HCT116 (cell line): ENCODE measurements at regions not wholly inside any gene's neighbourhood (a gene's known extent, or its start where the extent isn't known, plus 50 kb on each side); places are given as distances from the start of the nearest gene placed in this dataset.

Experiments
- ATAC-seq: fragments of 200-7000 bp; cut with Tn5 transposase; 2 replicates; pipeline ENCODE4 v1.9.1; 2020; ENCODE audit warnings: mild to moderate bottlenecking, moderate library complexity
- BruUV-seq: library from RNA; stranded (reverse); fragments of 400-500 nt; replicated peaks from 2 replicates; lab custom pipeline; 2021; lab: Mats Ljungman, UMichigan
- CTCF ChIA-PET: fragments of 300-600 bp; sonication (Branson Sonifier 250); formaldehyde crosslinking; loops from one replicate; lab custom pipeline; 2021; ENCODE audit warnings: antibody characterized with exemption; lab: Charles Lee
- POLR2A ChIA-PET: fragments of 300-600, 350-600 bp; sonication (Branson Sonifier 250); formaldehyde crosslinking; loops from one replicate; lab custom pipeline; 2021; ENCODE audit warnings: antibody characterized with exemption; lab: Charles Lee
- RAD21 ChIA-PET, 2 experiments: fragments of 300-600 bp; sonication (Branson Sonifier 250); formaldehyde crosslinking; loops; one replicate each; lab custom pipeline; 2023; ENCODE audit warnings: low total read pairs in 2 of 2; ENCODE audit not compliant: uncharacterized antibody in 2 of 2, unreplicated experiment in 2 of 2, low non-redundant PET in 1 of 2; lab: Charles Lee
- DNase-seq: peaks from one replicate; pipeline ENCODE4 v3.0.0-alpha.2; 2010; ENCODE audit warnings: low read depth, low spot score
- H2AFZ ChIP-seq: fragments of 200-600 bp; shearing (Covaris generic), sonication (generic); 2 replicates; pipeline ENCODE4 v1.6.1; 2017; ENCODE audit warnings: low read depth, mixed run types, mixed read lengths, antibody characterized with exemption, low read length; ENCODE audit not compliant: poor library complexity, severe bottlenecking
- H3K27ac ChIP-seq: 2 replicates; pipeline ENCODE4 v1.5.1; 2012; ENCODE audit warnings: low read depth, low read length
- H3K27me3 ChIP-seq: fragments of 200-600 bp; sonication (generic); 2 replicates; pipeline ENCODE4 v1.6.1; 2016; ENCODE audit warnings: mixed run types, low read length, mixed read lengths; ENCODE audit not compliant: insufficient read depth
- H3K36me3 ChIP-seq, 2 experiments: fragments of 200-500 bp in 1 of 2; fragments of 200-600 bp in 1 of 2; sonication (Bioruptor generic) in 1 of 2; sonication (generic) in 1 of 2; 2 replicates each; pipeline versions ENCODE4 v1.5.1 to v1.6.1; 2014 to 2016; ENCODE audit warnings: low read length in 2 of 2, inconsistent platforms in 1 of 2, mixed read lengths in 1 of 2, mixed run types in 1 of 2; ENCODE audit not compliant: insufficient read depth in 2 of 2, control insufficient read depth in 1 of 2
- H3K4me1 ChIP-seq, 2 experiments: fragments of 200-600 bp in 1 of 2; sonication (generic) in 1 of 2; 2 replicates each; pipeline versions ENCODE4 v1.5.1 to v1.6.1; 2012 to 2017; ENCODE audit warnings: low read length in 2 of 2, inconsistent platforms in 1 of 2, mild to moderate bottlenecking in 1 of 2, mixed read lengths in 1 of 2, mixed run types in 1 of 2, moderate library complexity in 1 of 2; ENCODE audit not compliant: insufficient read depth in 2 of 2, control insufficient read depth in 1 of 2
- H3K4me2 ChIP-seq: fragments of 200-600 bp; sonication (generic); 2 replicates; pipeline ENCODE4 v1.6.1; 2017; ENCODE audit warnings: mixed run types, low read length, mixed read lengths
- H3K4me3 ChIP-seq, 2 experiments: fragments of 200-600 bp in 1 of 2; sonication (generic) in 1 of 2; replicated peaks in 1 of 2; 2 replicates each; pipeline ENCODE4 v1.5.1; 2011 to 2016; ENCODE audit warnings: low read length in 2 of 2, control low read depth in 1 of 2, low read depth in 1 of 2, mild to moderate bottlenecking in 1 of 2, mixed read lengths in 1 of 2, mixed run types in 1 of 2
- H3K79me2 ChIP-seq: fragments of 200-600 bp; sonication (generic); 2 replicates; pipeline ENCODE4 v1.6.1; 2017; ENCODE audit warnings: mild to moderate bottlenecking, mixed run types, low read length, moderate library complexity, mixed read lengths; ENCODE audit not compliant: insufficient read depth
- H3K9ac ChIP-seq: fragments of 200-600 bp; sonication (generic); 2 replicates; pipeline ENCODE4 v1.6.1; 2016; ENCODE audit warnings: low read length, mixed read lengths
- H3K9me2 ChIP-seq: fragments of 200-600 bp; sonication (generic), shearing (Covaris generic); 2 replicates; pipeline ENCODE4 v1.6.1; 2017; ENCODE audit warnings: mixed run types, mild to moderate bottlenecking, moderate library complexity; ENCODE audit not compliant: insufficient read depth
- H3K9me3 ChIP-seq, 2 experiments: fragments of 200-500 bp in 1 of 2; fragments of 200-600 bp in 1 of 2; sonication (Bioruptor generic) in 1 of 2; sonication (generic) in 1 of 2; 2 replicates each; pipeline ENCODE4 v1.6.1; 2014 to 2017; ENCODE audit warnings: low read length in 2 of 2, mixed read lengths in 2 of 2, inconsistent platforms in 1 of 2, low read depth in 1 of 2, mild to moderate bottlenecking in 1 of 2, mixed run types in 1 of 2, moderate library complexity in 1 of 2; ENCODE audit not compliant: control insufficient read depth in 1 of 2, insufficient read depth in 1 of 2
- H4K20me1 ChIP-seq: fragments of 200-600 bp; sonication (generic), shearing (Covaris generic); 2 replicates; pipeline ENCODE4 v1.6.1; 2017; ENCODE audit warnings: mixed run types, mild to moderate bottlenecking, moderate library complexity; ENCODE audit not compliant: insufficient read depth
- CEBPB ChIP-seq: IDR thresholded peaks from 2 replicates; pipeline ENCODE4 v1.6.1; 2012; ENCODE audit warnings: low read depth
- EGR1 ChIP-seq: IDR thresholded peaks from 2 replicates; pipeline ENCODE4 v1.6.1; 2012; ENCODE audit warnings: low read depth
- ELF1 ChIP-seq: IDR thresholded peaks from 2 replicates; pipeline ENCODE4 v1.6.1; 2012; ENCODE audit warnings: low read depth, borderline replicate concordance
- EZH2phosphoT487 ChIP-seq: fragments of 200-600 bp; IDR thresholded peaks from 2 replicates; pipeline ENCODE4 v1.6.1; 2018; ENCODE audit warnings: antibody characterized with exemption, borderline replicate concordance
- FOSL1 ChIP-seq: IDR thresholded peaks from 2 replicates; pipeline ENCODE4 v1.6.1; 2012; ENCODE audit warnings: low read depth
- JUND ChIP-seq: IDR thresholded peaks from 2 replicates; pipeline ENCODE4 v1.6.1; 2012
- POLR2A ChIP-seq: IDR thresholded peaks from 2 replicates; pipeline ENCODE4 v1.7.0; 2011; ENCODE audit warnings: borderline replicate concordance; ENCODE audit not compliant: insufficient read depth, insufficient read length; ENCODE audit errors: extremely low read depth
- RAD21 ChIP-seq: IDR thresholded peaks from 2 replicates; pipeline ENCODE4 v1.6.1; 2012; ENCODE audit warnings: low read depth, mild to moderate bottlenecking
- YY1 ChIP-seq: IDR thresholded peaks from 2 replicates; pipeline ENCODE4 v1.6.1; 2011; ENCODE audit warnings: low read length, low read depth, moderate library complexity, mild to moderate bottlenecking; ENCODE audit not compliant: insufficient replicate concordance; ENCODE audit errors: extremely low read depth
- ZFX ChIP-seq: fragments of 450-650 bp; IDR thresholded peaks from 2 replicates; pipeline ENCODE4 v1.6.1; 2017
- intact Hi-C: fragments of 100-400 bp; cut with micrococcal nuclease; formaldehyde crosslinking; loops from 2 replicates; pipeline ENCODE4 v1.10.0; 2022
- TF ChIP-seq, protein P1 (sequence below): IDR thresholded peaks from 2 replicates; pipeline ENCODE4 v1.6.1; 2012; ENCODE audit warnings: low read depth
- TF ChIP-seq, protein P2 (sequence below): IDR thresholded peaks from 2 replicates; pipeline ENCODE4 v1.6.1; 2011; ENCODE audit warnings: mild to moderate bottlenecking, low read length, moderate library complexity; ENCODE audit not compliant: insufficient replicate concordance; ENCODE audit errors: extremely low read depth
- TF ChIP-seq, protein P3 (sequence below), 3 experiments: fragments of 200-600 bp in 1 of 3; sonication (generic) in 1 of 3; IDR thresholded peaks in 2 of 3; conservative IDR thresholded peaks in 1 of 3; 2 replicates each; pipeline ENCODE4 v1.5.1; 2012 to 2017; ENCODE audit warnings: low read depth in 2 of 3, low read length in 2 of 3, antibody characterized with exemption in 1 of 3, borderline replicate concordance in 1 of 3, control low read depth in 1 of 3, mild to moderate bottlenecking in 1 of 3, mixed read lengths in 1 of 3, mixed run types in 1 of 3, moderate library complexity in 1 of 3; ENCODE audit not compliant: insufficient read depth in 1 of 3
- TF ChIP-seq, protein P4 (sequence below): IDR thresholded peaks from 2 replicates; pipeline ENCODE4 v1.6.1; 2012

DNA sequence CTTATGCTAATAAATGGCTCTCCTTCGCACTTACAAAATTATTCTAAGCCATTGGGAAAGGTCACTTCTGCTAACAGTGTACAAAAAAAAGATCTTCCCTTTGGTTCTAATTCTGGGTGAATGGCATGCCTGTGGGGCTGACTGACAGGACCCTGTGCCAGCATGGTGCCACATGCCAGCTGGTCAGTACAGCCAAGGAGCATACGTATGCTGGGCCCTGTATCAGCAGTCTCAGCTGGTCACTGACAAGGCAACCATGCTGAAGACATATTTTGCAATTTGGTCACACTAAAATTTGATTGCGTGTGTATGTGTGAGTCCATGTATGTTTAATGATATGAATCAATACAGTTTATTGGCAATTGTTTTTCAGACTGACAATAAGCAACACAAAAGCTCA is 246.1 kb downstream of the TBL1XR1 start (continued):
- TF ChIP-seq, protein P1, sequence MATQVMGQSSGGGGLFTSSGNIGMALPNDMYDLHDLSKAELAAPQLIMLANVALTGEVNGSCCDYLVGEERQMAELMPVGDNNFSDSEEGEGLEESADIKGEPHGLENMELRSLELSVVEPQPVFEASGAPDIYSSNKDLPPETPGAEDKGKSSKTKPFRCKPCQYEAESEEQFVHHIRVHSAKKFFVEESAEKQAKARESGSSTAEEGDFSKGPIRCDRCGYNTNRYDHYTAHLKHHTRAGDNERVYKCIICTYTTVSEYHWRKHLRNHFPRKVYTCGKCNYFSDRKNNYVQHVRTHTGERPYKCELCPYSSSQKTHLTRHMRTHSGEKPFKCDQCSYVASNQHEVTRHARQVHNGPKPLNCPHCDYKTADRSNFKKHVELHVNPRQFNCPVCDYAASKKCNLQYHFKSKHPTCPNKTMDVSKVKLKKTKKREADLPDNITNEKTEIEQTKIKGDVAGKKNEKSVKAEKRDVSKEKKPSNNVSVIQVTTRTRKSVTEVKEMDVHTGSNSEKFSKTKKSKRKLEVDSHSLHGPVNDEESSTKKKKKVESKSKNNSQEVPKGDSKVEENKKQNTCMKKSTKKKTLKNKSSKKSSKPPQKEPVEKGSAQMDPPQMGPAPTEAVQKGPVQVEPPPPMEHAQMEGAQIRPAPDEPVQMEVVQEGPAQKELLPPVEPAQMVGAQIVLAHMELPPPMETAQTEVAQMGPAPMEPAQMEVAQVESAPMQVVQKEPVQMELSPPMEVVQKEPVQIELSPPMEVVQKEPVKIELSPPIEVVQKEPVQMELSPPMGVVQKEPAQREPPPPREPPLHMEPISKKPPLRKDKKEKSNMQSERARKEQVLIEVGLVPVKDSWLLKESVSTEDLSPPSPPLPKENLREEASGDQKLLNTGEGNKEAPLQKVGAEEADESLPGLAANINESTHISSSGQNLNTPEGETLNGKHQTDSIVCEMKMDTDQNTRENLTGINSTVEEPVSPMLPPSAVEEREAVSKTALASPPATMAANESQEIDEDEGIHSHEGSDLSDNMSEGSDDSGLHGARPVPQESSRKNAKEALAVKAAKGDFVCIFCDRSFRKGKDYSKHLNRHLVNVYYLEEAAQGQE, result no peak
- TF ChIP-seq, protein P2, sequence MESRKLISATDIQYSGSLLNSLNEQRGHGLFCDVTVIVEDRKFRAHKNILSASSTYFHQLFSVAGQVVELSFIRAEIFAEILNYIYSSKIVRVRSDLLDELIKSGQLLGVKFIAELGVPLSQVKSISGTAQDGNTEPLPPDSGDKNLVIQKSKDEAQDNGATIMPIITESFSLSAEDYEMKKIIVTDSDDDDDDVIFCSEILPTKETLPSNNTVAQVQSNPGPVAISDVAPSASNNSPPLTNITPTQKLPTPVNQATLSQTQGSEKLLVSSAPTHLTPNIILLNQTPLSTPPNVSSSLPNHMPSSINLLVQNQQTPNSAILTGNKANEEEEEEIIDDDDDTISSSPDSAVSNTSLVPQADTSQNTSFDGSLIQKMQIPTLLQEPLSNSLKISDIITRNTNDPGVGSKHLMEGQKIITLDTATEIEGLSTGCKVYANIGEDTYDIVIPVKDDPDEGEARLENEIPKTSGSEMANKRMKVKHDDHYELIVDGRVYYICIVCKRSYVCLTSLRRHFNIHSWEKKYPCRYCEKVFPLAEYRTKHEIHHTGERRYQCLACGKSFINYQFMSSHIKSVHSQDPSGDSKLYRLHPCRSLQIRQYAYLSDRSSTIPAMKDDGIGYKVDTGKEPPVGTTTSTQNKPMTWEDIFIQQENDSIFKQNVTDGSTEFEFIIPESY, result no peak
- TF ChIP-seq, all 23 proteins: peak for 0

DNA sequence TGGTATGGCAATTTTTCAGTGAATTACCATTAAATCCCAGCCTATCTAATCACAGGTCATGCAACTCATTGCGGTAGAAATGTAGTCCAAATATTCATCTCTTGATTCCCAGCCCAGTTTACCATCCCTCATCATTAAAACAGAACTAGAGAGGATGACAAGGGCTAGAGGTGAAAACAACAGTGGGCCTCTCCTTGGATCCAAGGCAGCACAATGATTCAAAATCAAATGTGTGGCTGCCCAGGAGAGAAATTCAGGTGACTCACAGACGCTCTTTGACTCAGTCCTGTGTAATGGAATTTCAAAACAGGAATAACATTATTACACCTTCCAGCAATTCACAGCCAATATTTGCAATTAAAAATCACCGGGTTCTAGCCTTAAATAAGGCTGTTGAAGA is 246.5 kb downstream of the TBL1XR1 start:
- H3K4me2 ChIP-seq, result peak overlapping the region; percentile 42
- peak; percentile 74 for ATAC-seq
- no TSS peak for BruUV-seq
- H3K9ac ChIP-seq, result no peak overlapping the region
- intact Hi-C loops, result no loop called here
- H4K20me1 ChIP-seq, result no peaks in the 10 kb centered on the region
- no peaks in the 10 kb centered on the region for H3K27me3 ChIP-seq
- no peak for DNase-seq
- H3K27ac ChIP-seq, result no peak overlapping the region
- no peaks in the 10 kb centered on the region for H3K79me2 ChIP-seq
- H3K9me2 ChIP-seq, result no peaks in the 10 kb centered on the region
- peak overlapping the region; percentile 5 for H2AFZ ChIP-seq
- ChIA-PET RAD21 (no interaction called here), POLR2A (no interaction called here), CTCF (no interaction called here)
- H3K36me3 ChIP-seq, result no peaks in the 10 kb centered on the region
- H3K9me3 ChIP-seq, result no peaks in the 10 kb centered on the region
- no peak overlapping the region for H3K4me3 ChIP-seq
- peaks cover 0 to 14% of the 10 kb centered on the region in 2 experiments; a peak in 3 of 4 replicates for H3K4me1 ChIP-seq
- TF ChIP-seq, protein P3, sequence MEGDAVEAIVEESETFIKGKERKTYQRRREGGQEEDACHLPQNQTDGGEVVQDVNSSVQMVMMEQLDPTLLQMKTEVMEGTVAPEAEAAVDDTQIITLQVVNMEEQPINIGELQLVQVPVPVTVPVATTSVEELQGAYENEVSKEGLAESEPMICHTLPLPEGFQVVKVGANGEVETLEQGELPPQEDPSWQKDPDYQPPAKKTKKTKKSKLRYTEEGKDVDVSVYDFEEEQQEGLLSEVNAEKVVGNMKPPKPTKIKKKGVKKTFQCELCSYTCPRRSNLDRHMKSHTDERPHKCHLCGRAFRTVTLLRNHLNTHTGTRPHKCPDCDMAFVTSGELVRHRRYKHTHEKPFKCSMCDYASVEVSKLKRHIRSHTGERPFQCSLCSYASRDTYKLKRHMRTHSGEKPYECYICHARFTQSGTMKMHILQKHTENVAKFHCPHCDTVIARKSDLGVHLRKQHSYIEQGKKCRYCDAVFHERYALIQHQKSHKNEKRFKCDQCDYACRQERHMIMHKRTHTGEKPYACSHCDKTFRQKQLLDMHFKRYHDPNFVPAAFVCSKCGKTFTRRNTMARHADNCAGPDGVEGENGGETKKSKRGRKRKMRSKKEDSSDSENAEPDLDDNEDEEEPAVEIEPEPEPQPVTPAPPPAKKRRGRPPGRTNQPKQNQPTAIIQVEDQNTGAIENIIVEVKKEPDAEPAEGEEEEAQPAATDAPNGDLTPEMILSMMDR (IDR thresholded peaks at IDR 0.05 in 2 of 3, conservative IDR thresholded peaks at IDR 0.05 in 1 of 3; ENCODE audit: borderline replicate concordance in 1 of 3, insufficient read depth in 1 of 3, low read depth in 2 of 3, low read length in 2 of 3), result no peak
- peak; percentile 56 for TF ChIP-seq FOSL1
- no peak for TF ChIP-seq ELF1
- TF ChIP-seq YY1, result no peak
- no peak for TF ChIP-seq ZFX
- TF ChIP-seq, protein P1, result no peak
- TF ChIP-seq EGR1, result no peak
- TF ChIP-seq CEBPB, result peak; percentile 26; the same call in 1 of the 2 replicates
- TF ChIP-seq RAD21, result no peak
- TF ChIP-seq, protein P4, sequence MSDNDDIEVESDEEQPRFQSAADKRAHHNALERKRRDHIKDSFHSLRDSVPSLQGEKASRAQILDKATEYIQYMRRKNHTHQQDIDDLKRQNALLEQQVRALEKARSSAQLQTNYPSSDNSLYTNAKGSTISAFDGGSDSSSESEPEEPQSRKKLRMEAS, result no peak
- TF ChIP-seq POLR2A, result no peak
- peak; percentile 22; the same call in 1 of the 2 replicates for TF ChIP-seq JUND
- no peak for TF ChIP-seq EZH2phosphoT487
